ENCODE measurements at regions not wholly inside any gene's neighbourhood (a gene's known extent, or its start where the extent isn't known, plus 50 kb on each side); places are given as distances from the start of the nearest gene placed in this dataset.

DNA sequence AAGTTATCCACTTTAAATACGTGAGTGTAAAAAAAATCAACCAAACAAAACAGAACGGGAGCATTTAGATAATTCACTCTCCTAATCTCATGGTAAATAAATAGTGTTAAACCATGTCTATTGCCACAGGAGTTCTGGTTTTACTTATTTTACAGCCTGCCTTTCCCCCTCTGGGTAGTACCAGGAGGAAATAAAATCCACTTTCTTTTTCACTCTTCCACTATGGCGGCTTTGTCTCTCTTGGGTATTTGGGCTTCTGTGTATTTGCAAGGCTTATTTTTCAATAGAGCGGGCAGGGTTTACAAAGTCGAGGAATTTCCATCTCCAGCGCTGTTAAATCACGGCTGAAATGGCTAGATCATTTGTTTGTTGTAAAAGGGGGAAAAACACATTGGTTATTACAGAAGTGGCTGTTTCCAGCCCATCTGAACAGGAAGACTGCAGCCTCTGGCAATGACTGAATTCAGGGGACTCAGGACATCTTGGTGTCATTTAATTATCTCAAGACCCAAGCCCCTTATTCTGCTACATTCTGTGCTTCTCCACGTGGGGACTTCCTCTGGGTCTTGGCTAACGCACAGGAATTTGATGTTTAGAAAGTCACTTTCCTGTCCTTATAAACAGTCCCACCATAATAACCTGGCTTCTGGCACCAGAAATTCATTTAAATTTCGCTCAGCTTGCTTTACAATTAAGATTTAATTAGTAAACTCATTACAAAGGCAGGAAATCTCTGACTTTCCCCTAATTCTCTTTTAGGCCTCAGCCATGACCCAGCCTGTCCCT lies 323.9 kb downstream of the GATA3 start:
- DNase-seq (ENCODE audit: low read depth, low spot score): no peak
- H3K9ac ChIP-seq (ENCODE audit: insufficient read length, low read depth): no peak overlapping the region
- TF ChIP-seq SUZ12 (IDR thresholded peaks at IDR 0.05; ENCODE audit: extremely low read depth, insufficient read depth, insufficient read length) (no peak), YY1 (IDR thresholded peaks at IDR 0.05; ENCODE audit: insufficient read depth, insufficient read length) (no peak), ZNF274 (IDR thresholded peaks at IDR 0.05; ENCODE audit: low read depth, low read length) (no peak)

GRCh38 chr10:8379906-8380832 lies 325.7 kb downstream of the GATA3 start:
- Histone ChIP-seq H3K4me1 (ENCODE audit: insufficient read depth, insufficient read length) (no peaks in the 10 kb centered on the region), H3K4me3 (ENCODE audit: insufficient read length, low read depth) (no peak overlapping the region), H3K9me3 (ENCODE audit: insufficient read depth, low read length) (no peaks in the 10 kb centered on the region), H3K9ac (ENCODE audit: insufficient read length, low read depth) (no peak overlapping the region), H3K36me3 (ENCODE audit: insufficient read depth, insufficient read length, low read length) (no peaks in the 10 kb centered on the region), H3K27me3 (ENCODE audit: insufficient read depth, insufficient read length) (no peaks in the 10 kb centered on the region)
- no peak for DNase-seq (ENCODE audit: low read depth, low spot score)
- no peak for TF ChIP-seq SUZ12 (IDR thresholded peaks at IDR 0.05; ENCODE audit: extremely low read depth, insufficient read depth, insufficient read length)
- no peak for TF ChIP-seq YY1 (IDR thresholded peaks at IDR 0.05; ENCODE audit: insufficient read depth, insufficient read length)
- TF ChIP-seq ZNF274 (IDR thresholded peaks at IDR 0.05; ENCODE audit: low read depth, low read length): no peak

More for the DNA sequence above, 323.9 kb downstream of the GATA3 start:
- no peak overlapping the region for H3K4me3 ChIP-seq (ENCODE audit: insufficient read length, low read depth)
- no peaks in the 10 kb centered on the region for H3K27me3 ChIP-seq (ENCODE audit: insufficient read depth, insufficient read length)
- H3K4me1 ChIP-seq (ENCODE audit: insufficient read depth, insufficient read length): no peaks in the 10 kb centered on the region
- no peaks in the 10 kb centered on the region for H3K9me3 ChIP-seq (ENCODE audit: insufficient read depth, low read length)
- no peaks in the 10 kb centered on the region for H3K36me3 ChIP-seq (ENCODE audit: insufficient read depth, insufficient read length, low read length)

DNA sequence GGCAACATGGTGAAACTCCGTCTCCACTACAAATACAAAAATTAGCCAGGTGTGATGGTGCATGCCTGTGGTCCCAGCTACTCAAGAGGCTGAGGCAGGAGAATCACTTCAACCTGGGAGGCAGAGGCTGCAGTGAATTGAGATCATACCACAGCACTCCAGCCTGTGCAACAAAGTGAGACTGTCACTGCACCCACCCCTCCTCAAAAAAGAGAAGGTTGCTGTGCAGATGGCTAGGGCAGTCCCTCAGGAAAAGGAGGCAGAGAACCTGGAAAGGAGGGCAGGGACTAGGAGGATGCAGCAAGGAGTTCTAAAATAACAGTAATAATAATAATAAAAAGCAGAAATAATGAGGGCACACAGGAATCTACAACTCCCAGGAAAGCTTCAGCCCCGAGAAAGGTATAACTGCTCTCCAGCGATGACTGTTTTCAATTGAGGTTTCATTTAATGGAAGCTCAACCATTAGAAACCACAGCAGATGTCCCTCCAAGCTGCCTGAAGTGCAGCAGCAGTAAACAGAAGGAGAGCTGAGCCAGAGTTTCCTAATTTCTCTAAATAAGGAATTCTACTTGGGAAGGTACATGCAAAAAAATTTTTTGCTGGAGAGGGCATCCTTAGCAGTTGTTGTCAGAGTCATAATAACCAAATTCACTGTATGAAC lies 326.5 kb downstream of the GATA3 start:
- H3K9ac ChIP-seq (ENCODE audit: insufficient read length, low read depth): no peak overlapping the region
- H3K9me3 ChIP-seq (ENCODE audit: insufficient read depth, low read length): no peaks in the 10 kb centered on the region
- H3K4me3 ChIP-seq (ENCODE audit: insufficient read length, low read depth): no peak overlapping the region
- no peaks in the 10 kb centered on the region for H3K36me3 ChIP-seq (ENCODE audit: insufficient read depth, insufficient read length, low read length)
- TF ChIP-seq ZNF274 (IDR thresholded peaks at IDR 0.05; ENCODE audit: low read depth, low read length) (no peak), SUZ12 (IDR thresholded peaks at IDR 0.05; ENCODE audit: extremely low read depth, insufficient read depth, insufficient read length) (no peak), YY1 (IDR thresholded peaks at IDR 0.05; ENCODE audit: insufficient read depth, insufficient read length) (no peak)
- no peak for DNase-seq (ENCODE audit: low read depth, low spot score)
- H3K27me3 ChIP-seq (ENCODE audit: insufficient read depth, insufficient read length): no peaks in the 10 kb centered on the region
- H3K4me1 ChIP-seq (ENCODE audit: insufficient read depth, insufficient read length): no peaks in the 10 kb centered on the region

DNA sequence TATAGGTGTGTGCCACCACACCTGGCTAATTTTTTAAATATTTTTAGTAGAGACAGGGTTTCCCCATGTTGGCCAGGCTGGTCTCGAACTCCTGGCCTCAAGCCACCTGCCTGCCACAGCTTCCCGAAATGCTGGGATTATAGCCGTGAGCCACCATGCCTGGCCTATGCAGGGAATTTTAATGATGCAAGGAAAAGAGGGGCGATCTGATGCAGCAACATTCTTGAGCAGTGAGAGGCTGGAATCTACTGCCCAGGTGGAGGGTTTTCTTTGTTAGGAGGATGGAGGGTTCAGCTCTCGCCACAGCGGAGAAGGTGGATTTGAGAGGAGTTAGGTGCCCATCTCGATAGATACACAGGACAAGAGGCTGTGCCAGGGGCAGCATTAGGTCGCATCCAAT lies 332.3 kb downstream of the GATA3 start:
- no peaks in the 10 kb centered on the region for H3K9me3 ChIP-seq (ENCODE audit: insufficient read depth, low read length)
- H3K4me1 ChIP-seq (ENCODE audit: insufficient read depth, insufficient read length): no peaks in the 10 kb centered on the region
- no peaks in the 10 kb centered on the region for H3K36me3 ChIP-seq (ENCODE audit: insufficient read depth, insufficient read length, low read length)
- H3K9ac ChIP-seq (ENCODE audit: insufficient read length, low read depth): no peak overlapping the region
- H3K4me3 ChIP-seq (ENCODE audit: insufficient read length, low read depth): no peak overlapping the region
- no peak for DNase-seq (ENCODE audit: low read depth, low spot score)
- TF ChIP-seq SUZ12 (IDR thresholded peaks at IDR 0.05; ENCODE audit: extremely low read depth, insufficient read depth, insufficient read length) (no peak), ZNF274 (IDR thresholded peaks at IDR 0.05; ENCODE audit: low read depth, low read length) (no peak), YY1 (IDR thresholded peaks at IDR 0.05; ENCODE audit: insufficient read depth, insufficient read length) (no peak)
- H3K27me3 ChIP-seq (ENCODE audit: insufficient read depth, insufficient read length): no peaks in the 10 kb centered on the region

DNA sequence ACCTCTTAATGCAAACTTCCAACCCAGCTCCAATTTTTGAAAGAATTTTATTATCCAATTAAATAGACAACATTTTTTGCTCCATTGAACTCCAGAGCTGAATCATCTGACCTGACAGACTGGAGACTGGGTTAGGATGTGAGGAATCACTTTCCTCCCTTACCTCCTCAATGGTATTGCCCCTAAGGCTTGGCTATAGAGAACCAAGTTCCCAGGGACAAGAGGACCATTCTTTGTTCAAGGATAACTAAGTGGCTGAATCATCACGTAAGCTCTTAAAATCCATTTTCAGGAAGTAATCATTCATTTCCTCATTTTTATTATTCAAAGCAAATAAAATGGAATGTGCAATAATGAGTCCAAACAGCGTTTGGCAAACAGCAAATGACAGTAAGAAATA lies 335.1 kb downstream of the GATA3 start:
- H3K36me3 ChIP-seq (ENCODE audit: insufficient read depth, insufficient read length, low read length): no peaks in the 10 kb centered on the region
- no peak for TF ChIP-seq SUZ12 (IDR thresholded peaks at IDR 0.05; ENCODE audit: extremely low read depth, insufficient read depth, insufficient read length)
- no peak for TF ChIP-seq ZNF274 (IDR thresholded peaks at IDR 0.05; ENCODE audit: low read depth, low read length)
- TF ChIP-seq YY1 (IDR thresholded peaks at IDR 0.05; ENCODE audit: insufficient read depth, insufficient read length): no peak
- no peaks in the 10 kb centered on the region for H3K4me1 ChIP-seq (ENCODE audit: insufficient read depth, insufficient read length)
- no peaks in the 10 kb centered on the region for H3K27me3 ChIP-seq (ENCODE audit: insufficient read depth, insufficient read length)
- no peak overlapping the region for H3K9ac ChIP-seq (ENCODE audit: insufficient read length, low read depth)
- no peaks in the 10 kb centered on the region for H3K9me3 ChIP-seq (ENCODE audit: insufficient read depth, low read length)
- H3K4me3 ChIP-seq (ENCODE audit: insufficient read length, low read depth): no peak overlapping the region
- DNase-seq (ENCODE audit: low read depth, low spot score): no peak

GRCh38 chr10:8392216-8392615 lies 337.7 kb downstream of the GATA3 start:
- no peak for DNase-seq (ENCODE audit: low read depth, low spot score)

More at GRCh38 chr10:8392216-8392615, 337.7 kb downstream of the GATA3 start:
- H3K27me3 ChIP-seq (ENCODE audit: insufficient read depth, insufficient read length): no peaks in the 10 kb centered on the region
- no peak overlapping the region for H3K4me3 ChIP-seq (ENCODE audit: insufficient read length, low read depth)
- no peak for TF ChIP-seq YY1 (IDR thresholded peaks at IDR 0.05; ENCODE audit: insufficient read depth, insufficient read length)
- no peak for TF ChIP-seq SUZ12 (IDR thresholded peaks at IDR 0.05; ENCODE audit: extremely low read depth, insufficient read depth, insufficient read length)
- no peak for TF ChIP-seq ZNF274 (IDR thresholded peaks at IDR 0.05; ENCODE audit: low read depth, low read length)
- H3K9me3 ChIP-seq (ENCODE audit: insufficient read depth, low read length): no peaks in the 10 kb centered on the region; the same call in 1 of the 2 replicates
- no peaks in the 10 kb centered on the region for H3K36me3 ChIP-seq (ENCODE audit: insufficient read depth, insufficient read length, low read length)
- H3K4me1 ChIP-seq (ENCODE audit: insufficient read depth, insufficient read length): no peaks in the 10 kb centered on the region
- H3K9ac ChIP-seq (ENCODE audit: insufficient read length, low read depth): no peak overlapping the region
